ENCODE measurements at regions not wholly inside any gene's neighbourhood (a gene's known extent, or its start where the extent isn't known, plus 50 kb on each side); places are given as distances from the start of the nearest gene placed in this dataset.

DNA sequence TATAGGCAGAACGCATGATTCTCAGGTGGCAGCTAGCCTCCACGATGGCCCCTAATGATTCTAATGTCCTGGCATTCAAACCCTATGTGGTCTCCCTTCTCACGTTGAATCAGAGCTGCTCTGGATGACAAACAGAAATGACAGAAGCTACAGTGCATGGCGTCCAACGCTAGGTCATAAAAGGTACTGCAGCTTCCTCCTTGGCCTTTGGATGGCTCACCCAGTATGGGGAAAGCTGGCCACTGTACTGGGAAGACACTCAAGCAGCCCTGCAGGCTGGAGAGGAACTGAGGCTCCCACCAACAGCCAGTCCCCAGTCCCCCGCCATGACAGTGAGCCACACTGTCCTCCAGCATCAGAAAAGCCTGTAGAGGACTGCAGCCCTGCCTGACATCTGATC, 286.3 kb downstream of the FAM43A start:
- H3K27me3 ChIP-seq (ENCODE audit: insufficient read depth, low read length), result peaks cover 79% of the 10 kb centered on the region
- H3K4me3 ChIP-seq (ENCODE audit: low read depth, low read length), result no peak overlapping the region
- no peaks in the 10 kb centered on the region for H3K4me1 ChIP-seq (ENCODE audit: control insufficient read depth, insufficient read depth, low read length, unreplicated experiment)
- no peaks in the 10 kb centered on the region for H3K79me2 ChIP-seq (ENCODE audit: control insufficient read depth, insufficient read depth, low read length, unreplicated experiment)
- no peak overlapping the region for H2AFZ ChIP-seq (ENCODE audit: low read length, unreplicated experiment)
- H3K36me3 ChIP-seq (ENCODE audit: insufficient read depth, low read length), result no peaks in the 10 kb centered on the region
- H3K27ac ChIP-seq (ENCODE audit: low read depth, low read length), result no peak overlapping the region

DNA sequence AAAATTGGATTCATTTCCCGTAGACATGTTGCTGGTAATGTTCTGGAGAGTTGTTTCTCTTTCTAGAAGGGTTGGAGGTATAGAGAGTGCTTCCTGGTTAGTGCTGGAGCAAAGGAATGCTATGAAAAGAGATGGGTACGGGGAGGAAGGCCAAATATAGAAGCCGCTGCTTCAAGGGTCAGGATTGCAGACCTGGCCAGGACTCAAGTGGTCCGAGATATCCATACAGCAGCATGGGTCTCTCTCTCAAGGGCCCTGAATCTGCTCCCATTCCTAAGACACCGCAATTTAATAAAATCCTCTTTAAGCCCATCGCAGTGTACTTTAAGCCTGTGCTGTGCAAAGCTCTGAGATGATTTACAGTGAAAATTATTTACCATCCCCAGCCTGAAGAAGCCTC, 287.0 kb downstream of the FAM43A start:
- H3K27me3 ChIP-seq (ENCODE audit: insufficient read depth, low read length), result peaks cover 77% of the 10 kb centered on the region
- H3K4me3 ChIP-seq (ENCODE audit: low read depth, low read length), result no peak overlapping the region
- H3K36me3 ChIP-seq (ENCODE audit: insufficient read depth, low read length), result no peaks in the 10 kb centered on the region
- no peak overlapping the region for H2AFZ ChIP-seq (ENCODE audit: low read length, unreplicated experiment)
- no peaks in the 10 kb centered on the region for H3K79me2 ChIP-seq (ENCODE audit: control insufficient read depth, insufficient read depth, low read length, unreplicated experiment)
- no peaks in the 10 kb centered on the region for H3K4me1 ChIP-seq (ENCODE audit: control insufficient read depth, insufficient read depth, low read length, unreplicated experiment)
- no peak overlapping the region for H3K27ac ChIP-seq (ENCODE audit: low read depth, low read length)

DNA sequence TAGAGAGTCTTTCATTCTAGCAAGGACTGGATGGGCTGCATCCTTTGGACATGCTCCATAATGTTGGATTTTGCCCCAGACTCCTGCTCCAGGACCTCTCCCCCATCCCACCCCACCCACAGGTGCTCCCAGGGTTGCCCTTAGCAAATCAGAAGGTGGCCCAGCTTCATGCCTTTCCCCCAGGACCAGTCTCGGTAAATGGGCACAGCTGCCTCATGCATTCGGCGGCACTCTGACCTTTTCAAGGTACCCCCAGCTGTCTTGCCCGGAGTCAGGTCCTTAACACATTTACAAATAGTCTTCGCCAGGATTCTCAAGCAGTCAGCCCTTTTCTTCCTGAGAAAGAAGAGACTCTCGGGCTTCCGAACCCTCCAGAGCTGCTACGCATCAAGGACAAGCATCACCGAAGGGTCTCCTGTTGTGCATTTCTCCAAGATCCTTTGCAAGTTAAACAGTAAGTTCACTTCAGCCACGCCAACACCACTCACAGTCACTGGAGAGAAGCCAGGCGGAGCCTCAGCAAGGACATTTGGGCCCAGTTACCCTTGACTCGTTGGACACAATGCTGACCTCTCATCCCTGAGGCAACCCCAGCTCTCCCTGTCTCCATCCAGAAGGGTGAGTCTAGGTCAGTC, 287.8 kb downstream of the FAM43A start:
- Histone ChIP-seq H3K27me3 (ENCODE audit: insufficient read depth, low read length) (peaks cover 69% of the 10 kb centered on the region), H3K4me3 (ENCODE audit: low read depth, low read length) (no peak overlapping the region), H3K27ac (ENCODE audit: low read depth, low read length) (no peak overlapping the region), H2AFZ (ENCODE audit: low read length, unreplicated experiment) (no peak overlapping the region), H3K79me2 (ENCODE audit: control insufficient read depth, insufficient read depth, low read length, unreplicated experiment) (no peaks in the 10 kb centered on the region), H3K4me1 (ENCODE audit: control insufficient read depth, insufficient read depth, low read length, unreplicated experiment) (no peaks in the 10 kb centered on the region), H3K36me3 (ENCODE audit: insufficient read depth, low read length) (no peaks in the 10 kb centered on the region)

DNA sequence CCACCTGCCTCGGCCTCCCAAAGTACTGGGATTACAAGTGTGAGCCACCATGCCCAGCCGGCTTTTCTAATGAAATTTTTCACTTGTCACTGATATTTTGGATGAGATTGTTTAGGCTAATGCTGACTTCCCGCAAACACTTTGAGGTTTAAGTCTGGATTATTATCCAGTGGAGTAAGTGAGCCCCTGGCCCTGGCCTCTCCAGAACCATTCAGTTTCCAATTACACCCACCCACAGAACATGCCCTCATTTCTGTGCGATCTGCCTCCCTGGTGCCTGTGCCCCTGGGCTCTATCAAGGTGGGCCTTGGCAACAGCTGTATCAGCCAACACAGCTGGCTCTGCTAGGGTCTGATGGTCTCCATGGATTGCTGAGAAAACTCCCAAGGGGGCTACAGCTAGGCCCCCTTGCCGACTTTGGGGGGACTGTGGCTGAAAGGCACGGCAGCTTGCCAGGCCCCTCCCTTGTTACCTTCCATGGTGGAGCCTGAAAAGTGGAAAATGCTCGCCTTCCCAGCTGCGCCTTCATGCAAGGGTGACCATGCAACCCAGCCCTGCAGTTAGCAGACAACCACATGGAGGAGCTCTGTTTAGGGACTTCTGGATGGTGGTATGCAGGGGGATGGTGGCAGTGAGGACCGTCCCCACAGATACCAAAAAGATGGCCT, 288.9 kb downstream of the FAM43A start:
- Histone ChIP-seq H3K4me1 (ENCODE audit: control insufficient read depth, insufficient read depth, low read length, unreplicated experiment) (no peaks in the 10 kb centered on the region), H2AFZ (ENCODE audit: low read length, unreplicated experiment) (no peak overlapping the region), H3K27ac (ENCODE audit: low read depth, low read length) (no peak overlapping the region), H3K27me3 (ENCODE audit: insufficient read depth, low read length) (peaks cover 60% of the 10 kb centered on the region), H3K4me3 (ENCODE audit: low read depth, low read length) (no peak overlapping the region), H3K79me2 (ENCODE audit: control insufficient read depth, insufficient read depth, low read length, unreplicated experiment) (no peaks in the 10 kb centered on the region), H3K36me3 (ENCODE audit: insufficient read depth, low read length) (no peaks in the 10 kb centered on the region)

DNA sequence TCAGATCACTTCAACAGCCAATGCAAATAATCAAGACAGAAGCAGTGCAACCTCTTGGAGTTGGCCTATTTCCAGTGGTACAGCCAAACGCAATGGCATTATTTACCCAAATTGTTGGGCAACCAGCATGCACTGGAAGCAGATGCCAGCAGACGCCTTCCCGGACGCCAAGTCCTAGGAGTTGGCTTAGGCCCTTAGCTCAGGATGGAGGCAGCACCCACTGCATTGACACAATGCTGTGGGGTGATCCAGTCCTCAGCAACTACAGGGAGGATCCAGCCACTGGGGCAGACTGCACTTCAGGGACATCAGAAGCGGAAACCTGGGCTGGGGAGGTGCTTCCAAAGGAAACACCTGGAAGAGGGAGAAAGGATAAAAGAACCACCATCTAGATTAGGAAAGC, 290.4 kb downstream of the FAM43A start:
- Histone ChIP-seq H3K4me1 (ENCODE audit: control insufficient read depth, insufficient read depth, low read length, unreplicated experiment) (no peaks in the 10 kb centered on the region), H3K36me3 (ENCODE audit: insufficient read depth, low read length) (no peaks in the 10 kb centered on the region), H3K27ac (ENCODE audit: low read depth, low read length) (no peak overlapping the region), H3K27me3 (ENCODE audit: insufficient read depth, low read length) (peaks cover 51% of the 10 kb centered on the region), H2AFZ (ENCODE audit: low read length, unreplicated experiment) (no peak overlapping the region), H3K79me2 (ENCODE audit: control insufficient read depth, insufficient read depth, low read length, unreplicated experiment) (no peaks in the 10 kb centered on the region), H3K4me3 (ENCODE audit: low read depth, low read length) (no peak overlapping the region)

DNA sequence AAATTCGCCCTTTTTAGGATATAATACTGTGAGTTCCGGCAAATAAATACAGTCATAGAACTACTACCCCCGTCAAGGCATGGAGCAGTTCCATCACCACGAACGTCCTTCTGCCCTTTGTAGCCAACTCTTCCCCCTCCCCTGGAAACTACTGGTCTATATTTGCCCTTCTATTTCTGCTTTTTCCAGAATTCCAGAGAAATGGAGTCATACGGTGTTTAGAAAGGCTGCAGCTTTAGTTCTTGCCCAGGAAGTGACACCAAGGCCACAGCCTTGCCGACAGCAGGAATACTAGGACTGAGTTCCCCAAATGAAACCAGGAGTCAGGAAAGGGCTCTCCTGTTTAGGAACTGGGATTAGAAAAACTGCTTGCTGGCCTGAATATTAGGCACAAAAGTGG, 291.2 kb downstream of the FAM43A start:
- Histone ChIP-seq H3K79me2 (ENCODE audit: control insufficient read depth, insufficient read depth, low read length, unreplicated experiment) (no peaks in the 10 kb centered on the region), H3K4me3 (ENCODE audit: low read depth, low read length) (no peak overlapping the region), H2AFZ (ENCODE audit: low read length, unreplicated experiment) (no peak overlapping the region), H3K4me1 (ENCODE audit: control insufficient read depth, insufficient read depth, low read length, unreplicated experiment) (no peaks in the 10 kb centered on the region), H3K36me3 (ENCODE audit: insufficient read depth, low read length) (no peaks in the 10 kb centered on the region), H3K27ac (ENCODE audit: low read depth, low read length) (no peak overlapping the region), H3K27me3 (ENCODE audit: insufficient read depth, low read length) (peaks cover 43% of the 10 kb centered on the region)

DNA sequence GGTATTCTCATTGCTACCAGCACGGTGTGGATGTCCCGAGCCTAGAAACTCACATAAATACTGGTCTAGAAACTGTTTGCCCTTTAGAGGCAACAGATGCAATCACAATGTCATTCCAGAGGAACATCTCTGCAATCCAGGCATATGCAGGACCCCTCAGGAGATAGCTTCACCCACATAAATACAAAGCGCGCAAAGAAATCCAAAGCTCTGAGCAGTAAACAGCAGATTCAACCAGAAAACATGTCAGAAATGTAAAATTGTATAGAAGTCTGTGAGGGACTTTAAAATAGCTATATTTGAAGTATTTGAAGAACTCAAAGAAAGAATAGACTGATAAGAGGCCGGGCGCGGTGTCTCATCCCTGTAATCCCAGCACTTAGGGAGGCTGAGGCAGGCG, 291.7 kb downstream of the FAM43A start:
- H2AFZ ChIP-seq (ENCODE audit: low read length, unreplicated experiment), result no peak overlapping the region

DNA sequence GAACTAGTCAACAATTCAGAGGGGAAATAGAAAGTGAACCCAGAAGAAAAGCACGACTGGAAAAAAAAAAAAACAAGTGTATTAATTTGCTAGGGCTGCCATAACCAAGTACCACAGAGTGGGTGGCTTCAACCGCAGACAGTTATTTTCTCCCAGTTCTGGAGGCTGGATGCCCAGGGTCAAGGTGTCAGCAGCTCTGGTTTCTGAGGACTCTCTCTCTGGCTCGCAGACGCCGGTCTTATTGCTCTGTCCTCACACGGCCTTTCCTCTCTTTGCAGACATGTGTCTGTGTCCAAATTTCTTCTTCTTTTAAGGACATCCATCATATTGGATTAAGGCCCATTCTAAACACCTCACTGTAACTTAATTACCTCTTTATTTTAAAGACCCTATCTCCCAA, 291.8 kb downstream of the XXYLT1 start:
- no peak overlapping the region for H3K4me3 ChIP-seq (ENCODE audit: low read depth, low read length)
- no peak overlapping the region for H2AFZ ChIP-seq (ENCODE audit: low read length, unreplicated experiment)
- no peak overlapping the region for H3K27ac ChIP-seq (ENCODE audit: low read depth, low read length)
- H3K36me3 ChIP-seq (ENCODE audit: insufficient read depth, low read length), result no peaks in the 10 kb centered on the region
- no peaks in the 10 kb centered on the region for H3K79me2 ChIP-seq (ENCODE audit: control insufficient read depth, insufficient read depth, low read length, unreplicated experiment)
- peaks cover 25% of the 10 kb centered on the region for H3K27me3 ChIP-seq (ENCODE audit: insufficient read depth, low read length)
- H3K4me1 ChIP-seq (ENCODE audit: control insufficient read depth, insufficient read depth, low read length, unreplicated experiment), result no peaks in the 10 kb centered on the region

More for the DNA sequence above, 291.7 kb downstream of the FAM43A start:
- Histone ChIP-seq H3K79me2 (ENCODE audit: control insufficient read depth, insufficient read depth, low read length, unreplicated experiment) (no peaks in the 10 kb centered on the region), H3K4me3 (ENCODE audit: low read depth, low read length) (no peak overlapping the region), H3K4me1 (ENCODE audit: control insufficient read depth, insufficient read depth, low read length, unreplicated experiment) (no peaks in the 10 kb centered on the region), H3K27ac (ENCODE audit: low read depth, low read length) (no peak overlapping the region), H3K36me3 (ENCODE audit: insufficient read depth, low read length) (no peaks in the 10 kb centered on the region), H3K27me3 (ENCODE audit: insufficient read depth, low read length) (peaks cover 38% of the 10 kb centered on the region)

DNA sequence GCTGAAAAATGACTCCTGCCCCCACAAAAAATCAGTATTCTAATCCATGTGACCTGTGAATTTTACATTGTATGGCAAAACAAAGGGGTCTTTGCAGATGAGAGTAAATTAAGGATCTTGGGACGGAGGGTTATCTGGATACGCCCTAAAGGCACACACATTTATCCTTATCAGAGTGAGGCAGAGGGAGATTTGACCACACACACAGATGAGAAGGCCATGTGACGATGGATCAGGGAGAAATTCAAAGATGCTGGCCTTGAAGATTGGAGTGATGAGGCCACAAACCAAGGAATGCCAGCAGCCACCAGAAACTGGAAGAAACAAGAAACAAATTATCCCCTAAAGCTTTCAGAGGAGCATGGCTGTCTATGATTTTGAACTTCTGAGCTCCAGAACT, 288.5 kb downstream of the XXYLT1 start:
- H3K4me3 ChIP-seq (ENCODE audit: low read depth, low read length), result no peak overlapping the region

DNA sequence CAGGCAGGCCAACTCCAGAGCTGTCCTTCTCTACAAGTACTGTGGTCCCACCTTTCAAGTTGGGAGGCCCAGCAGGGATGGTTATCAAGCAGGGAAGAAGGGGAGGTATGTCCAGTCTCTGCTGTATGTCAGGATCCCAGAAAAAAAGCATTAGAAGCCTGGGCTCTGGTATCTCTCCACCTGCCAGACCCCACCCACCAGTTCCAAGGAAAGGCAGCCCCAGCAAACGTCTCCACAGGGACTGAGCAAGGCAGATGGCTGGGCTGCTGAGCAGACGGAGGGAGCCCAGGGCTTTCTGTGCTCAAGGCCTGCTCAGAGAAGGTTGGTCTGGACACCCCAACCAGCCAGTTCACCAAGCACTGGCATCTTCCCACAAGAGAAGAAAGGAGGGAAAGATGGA, 287.8 kb downstream of the XXYLT1 start:
- Histone ChIP-seq H3K36me3 (ENCODE audit: insufficient read depth, low read length) (no peaks in the 10 kb centered on the region), H3K79me2 (ENCODE audit: control insufficient read depth, insufficient read depth, low read length, unreplicated experiment) (no peaks in the 10 kb centered on the region), H3K4me1 (ENCODE audit: control insufficient read depth, insufficient read depth, low read length, unreplicated experiment) (peaks cover 3% of the 10 kb centered on the region), H2AFZ (ENCODE audit: low read length, unreplicated experiment) (no peak overlapping the region), H3K27ac (ENCODE audit: low read depth, low read length) (no peak overlapping the region), H3K4me3 (ENCODE audit: low read depth, low read length) (no peak overlapping the region), H3K27me3 (ENCODE audit: insufficient read depth, low read length) (peaks cover 12% of the 10 kb centered on the region; the same call in 1 of the 2 replicates)

More for the DNA sequence above, 288.5 kb downstream of the XXYLT1 start:
- H3K27ac ChIP-seq (ENCODE audit: low read depth, low read length), result no peak overlapping the region
- peaks cover 12% of the 10 kb centered on the region for H3K27me3 ChIP-seq (ENCODE audit: insufficient read depth, low read length)
- peaks cover 3% of the 10 kb centered on the region for H3K4me1 ChIP-seq (ENCODE audit: control insufficient read depth, insufficient read depth, low read length, unreplicated experiment)
- no peaks in the 10 kb centered on the region for H3K36me3 ChIP-seq (ENCODE audit: insufficient read depth, low read length)
- no peak overlapping the region for H2AFZ ChIP-seq (ENCODE audit: low read length, unreplicated experiment)
- H3K79me2 ChIP-seq (ENCODE audit: control insufficient read depth, insufficient read depth, low read length, unreplicated experiment), result no peaks in the 10 kb centered on the region

DNA sequence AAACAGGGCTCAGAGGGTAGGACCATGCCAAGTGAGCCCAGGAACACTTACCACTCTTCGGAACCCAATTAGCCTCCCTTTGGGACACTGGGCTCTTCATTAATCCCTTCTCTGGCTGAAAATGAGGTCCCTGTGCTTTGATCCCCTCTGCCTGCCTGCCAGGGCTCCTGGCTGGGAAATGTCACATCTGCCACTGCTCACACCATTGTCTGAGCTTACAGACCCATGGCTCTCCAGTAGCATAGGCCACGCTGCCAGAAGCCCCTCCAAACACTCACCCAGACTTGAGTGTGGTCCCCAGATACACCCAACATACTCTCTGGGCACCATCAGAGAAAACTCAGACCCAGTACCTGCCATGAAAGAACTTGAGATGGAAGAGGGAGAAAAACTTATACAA, 287.3 kb downstream of the XXYLT1 start:
- Histone ChIP-seq H3K4me3 (ENCODE audit: low read depth, low read length) (no peak overlapping the region), H3K4me1 (ENCODE audit: control insufficient read depth, insufficient read depth, low read length, unreplicated experiment) (peaks cover 3% of the 10 kb centered on the region), H3K27ac (ENCODE audit: low read depth, low read length) (no peak overlapping the region), H2AFZ (ENCODE audit: low read length, unreplicated experiment) (no peak overlapping the region), H3K27me3 (ENCODE audit: insufficient read depth, low read length) (peaks cover 12% of the 10 kb centered on the region; the same call in 1 of the 2 replicates), H3K79me2 (ENCODE audit: control insufficient read depth, insufficient read depth, low read length, unreplicated experiment) (no peaks in the 10 kb centered on the region), H3K36me3 (ENCODE audit: insufficient read depth, low read length) (no peaks in the 10 kb centered on the region)
